ENCODE measurements at regions not wholly inside any gene's neighbourhood (a gene's known extent, or its start where the extent isn't known, plus 50 kb on each side); places are given as distances from the start of the nearest gene placed in this dataset.

DNA sequence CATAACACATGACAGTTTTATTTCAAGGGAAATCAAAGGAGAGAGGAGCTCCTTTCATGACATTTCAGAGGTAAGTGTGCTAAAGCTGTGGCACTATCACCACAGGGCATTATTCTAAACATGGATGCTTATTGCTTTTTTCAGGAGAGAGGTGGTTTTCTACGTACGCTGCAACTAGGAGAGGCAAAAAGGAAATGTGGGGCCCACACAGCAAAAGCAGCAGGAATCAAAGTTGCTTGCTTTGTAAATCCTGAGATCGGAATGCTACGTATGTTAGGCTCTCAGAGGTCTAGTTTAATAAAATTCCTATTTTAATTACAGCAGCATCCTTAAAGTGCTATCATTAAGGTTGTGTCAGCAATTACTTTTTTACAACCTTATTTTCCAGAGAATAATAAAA lies 55.0 kb upstream of the GRIP1 start:
- TF ChIP-seq POLR2A (IDR thresholded peaks at IDR 0.05; ENCODE audit: low read depth, low read length) = no peak
- no peak for TF ChIP-seq PAX5 (IDR thresholded peaks at IDR 0.05; ENCODE audit: insufficient read depth, low read length, severe bottlenecking)
- TF ChIP-seq TAF1 (IDR thresholded peaks at IDR 0.05; ENCODE audit: low read depth, low read length) = no peak
- no peak for TF ChIP-seq POLR2AphosphoS5 (IDR thresholded peaks at IDR 0.05; ENCODE audit: low read depth, low read length)
- TF ChIP-seq SPI1 (IDR thresholded peaks at IDR 0.05; ENCODE audit: low read depth, low read length) = no peak

Data from GM12891 (cell line).